ENCODE measurements at regions not wholly inside any gene's neighbourhood (a gene's known extent, or its start where the extent isn't known, plus 50 kb on each side); places are given as distances from the start of the nearest gene placed in this dataset.

DNA sequence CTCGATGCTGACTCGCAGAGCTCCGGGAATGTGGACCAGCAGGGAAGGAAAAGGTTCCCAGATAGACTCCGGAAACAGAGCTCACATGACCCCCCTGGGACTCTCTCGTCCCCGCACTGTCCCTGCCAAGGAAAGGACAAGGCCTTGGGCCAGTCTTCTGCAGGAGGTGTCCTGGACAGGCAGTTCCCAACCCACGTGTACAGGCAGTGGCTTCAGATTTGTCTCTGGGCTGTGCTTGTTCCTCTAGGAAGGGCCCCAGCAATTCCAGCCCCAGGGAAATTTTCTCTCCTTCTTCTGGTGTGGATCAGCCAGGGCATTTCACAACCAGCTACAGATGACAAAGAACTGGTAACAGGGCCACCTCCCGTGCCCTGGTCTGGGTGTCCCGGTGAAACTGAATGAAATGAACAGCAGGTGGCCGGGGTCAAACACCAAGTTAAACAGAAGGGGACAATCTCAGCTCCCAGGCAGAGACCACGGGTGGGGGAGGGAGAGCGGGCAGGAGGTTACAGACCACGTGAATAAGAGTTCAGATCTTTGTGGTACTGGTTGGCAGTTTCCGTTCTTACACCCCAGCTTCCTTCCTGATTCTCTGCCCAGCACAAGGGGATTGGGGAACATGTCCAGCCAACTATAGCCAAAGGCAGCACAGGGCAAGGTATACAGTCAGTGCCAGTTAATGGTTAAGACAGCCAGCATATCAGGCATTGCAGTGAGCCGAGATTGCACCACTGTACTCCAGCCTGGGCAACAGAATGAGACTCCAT lies 52.2 kb upstream of the CAB39 start:
- H3K9ac ChIP-seq (ENCODE audit: low read depth, low read length, poor library complexity) = no peak overlapping the region
- peak overlapping the region; percentile 56 for H2BK15ac ChIP-seq (ENCODE audit: low read length)
- no peak overlapping the region for H3K4ac ChIP-seq (ENCODE audit: low read length)
- H3K14ac ChIP-seq (ENCODE audit: low read length) = no peak overlapping the region
- H4K8ac ChIP-seq (ENCODE audit: low read depth, low read length) = no peak overlapping the region
- H2AK5ac ChIP-seq (ENCODE audit: low read depth, low read length) = peak overlapping the region; percentile 0
- H3K9me3 ChIP-seq (replicated peaks in 1 of 2; ENCODE audit: control insufficient read depth in 2 of 2, insufficient read depth in 1 of 2, low read depth in 1 of 2, low read length in 2 of 2) = no peaks in the 10 kb centered on the region
- no peak overlapping the region for H2BK120ac ChIP-seq (ENCODE audit: low read depth, low read length)
- H3K4me3 ChIP-seq (ENCODE audit: low read length in 2 of 2) = no peak overlapping the region
- no peak overlapping the region for H2BK5ac ChIP-seq (ENCODE audit: low read length)
- H3K4me1 ChIP-seq (ENCODE audit: control insufficient read depth in 2 of 2, insufficient read depth in 1 of 2, low read depth in 1 of 2, low read length in 2 of 2) = peaks cover 0 to 2% of the 10 kb centered on the region in 2 donors
- DNase-seq (ENCODE audit: low spot score) = no peak
- WGBS, 2 donors (ENCODE audit: extremely low coverage in 2 of 2, insufficient read length in 2 of 2, insufficient replicate concordance in 1 of 2) = no CpG with 5 or more reads among the region's 15 CpGs
- no peak overlapping the region for H3K4me2 ChIP-seq (ENCODE audit: insufficient read depth, low read length, poor library complexity, severe bottlenecking)
- no peak overlapping the region for H2AFZ ChIP-seq (ENCODE audit: low read length)
- H3K27ac ChIP-seq (replicated peaks; ENCODE audit: low read length) = no peak overlapping the region
- H3K27me3 ChIP-seq (ENCODE audit: control insufficient read depth in 3 of 3, insufficient read depth in 3 of 3, low read depth in 1 of 3, low read length in 3 of 3) = peaks cover 0 to 76% (median 0%) of the 10 kb centered on the region in 3 experiments
- H4K91ac ChIP-seq (ENCODE audit: low read depth, low read length, poor library complexity) = no peak overlapping the region
- no peaks in the 10 kb centered on the region for H3K79me1 ChIP-seq (ENCODE audit: low read depth, low read length)
- no peak overlapping the region for H2BK12ac ChIP-seq (ENCODE audit: low read length)
- H3K23ac ChIP-seq (ENCODE audit: low read depth, low read length, poor library complexity) = no peak overlapping the region
- peak overlapping the region; percentile 76 for H3K18ac ChIP-seq (ENCODE audit: low read length)
- no peaks in the 10 kb centered on the region for H3K36me3 ChIP-seq (replicated peaks in 1 of 2; ENCODE audit: control insufficient read depth in 2 of 2, insufficient read depth in 2 of 2, low read length in 2 of 2)

DNA sequence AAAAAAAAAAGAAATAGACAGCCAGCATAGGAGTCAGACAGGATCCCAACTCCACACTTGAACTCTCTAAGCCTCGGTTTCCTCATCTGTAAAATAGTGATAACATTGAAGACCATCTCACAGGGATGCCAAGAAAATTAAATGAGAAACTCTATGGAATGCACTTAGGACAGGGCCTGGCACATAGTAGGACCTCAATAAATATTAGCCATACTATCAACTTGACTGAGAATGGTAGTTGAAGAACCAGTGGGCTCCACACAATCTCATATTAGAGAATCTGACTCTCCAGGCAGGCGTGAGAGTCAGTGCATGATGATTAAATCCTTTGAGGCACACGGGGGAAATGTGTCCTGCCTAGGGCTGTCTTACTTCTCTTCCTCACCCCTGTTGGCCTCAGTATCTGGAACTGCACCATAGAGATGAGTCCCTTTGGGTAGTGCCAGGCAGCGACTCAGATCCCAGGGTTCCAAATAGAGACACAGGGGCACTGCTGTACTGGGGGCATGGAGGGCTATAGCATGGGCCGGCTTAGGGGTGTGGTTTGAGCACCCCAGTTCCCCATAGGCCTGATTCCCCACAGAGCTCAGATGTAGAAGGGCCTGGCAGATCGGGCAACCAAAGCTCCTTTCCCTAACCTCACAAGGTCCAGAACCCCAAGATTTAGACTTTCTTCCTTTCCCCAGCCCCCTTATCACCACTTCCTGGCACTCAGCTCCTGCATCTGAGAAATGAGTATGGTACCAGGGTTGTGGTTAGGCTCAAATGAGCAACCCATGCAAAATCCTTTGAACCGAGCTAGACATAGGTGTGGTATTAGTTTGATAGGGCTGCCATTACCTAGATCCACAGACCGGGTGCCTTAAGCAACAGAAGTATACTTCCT lies 51.3 kb upstream of the CAB39 start:
- WGBS, 2 donors (ENCODE audit: extremely low coverage in 2 of 2, insufficient read length in 2 of 2, insufficient replicate concordance in 1 of 2) = no CpG with 5 or more reads among the region's 8 CpGs
- H3K36me3 ChIP-seq (replicated peaks in 1 of 2; ENCODE audit: control insufficient read depth in 2 of 2, insufficient read depth in 2 of 2, low read length in 2 of 2) = no peaks in the 10 kb centered on the region
- H3K79me1 ChIP-seq (ENCODE audit: low read depth, low read length) = no peaks in the 10 kb centered on the region
- H3K9me3 ChIP-seq (replicated peaks in 1 of 2; ENCODE audit: control insufficient read depth in 2 of 2, insufficient read depth in 1 of 2, low read depth in 1 of 2, low read length in 2 of 2) = no peaks in the 10 kb centered on the region
- H2BK15ac ChIP-seq (ENCODE audit: low read length) = no peak overlapping the region
- no peak overlapping the region for H4K8ac ChIP-seq (ENCODE audit: low read depth, low read length)
- H2BK12ac ChIP-seq (ENCODE audit: low read length) = no peak overlapping the region
- peak overlapping the region; percentile 70 for H2AK5ac ChIP-seq (ENCODE audit: low read depth, low read length)
- no peak overlapping the region for H2AFZ ChIP-seq (ENCODE audit: low read length)
- H4K91ac ChIP-seq (ENCODE audit: low read depth, low read length, poor library complexity) = no peak overlapping the region
- H2BK5ac ChIP-seq (ENCODE audit: low read length) = no peak overlapping the region
- H3K4me1 ChIP-seq (ENCODE audit: control insufficient read depth in 2 of 2, insufficient read depth in 1 of 2, low read depth in 1 of 2, low read length in 2 of 2) = peaks cover 0 to 2% of the 10 kb centered on the region in 2 donors
- no peak overlapping the region for H3K18ac ChIP-seq (ENCODE audit: low read length)
- no peak overlapping the region for H3K14ac ChIP-seq (ENCODE audit: low read length)
- H3K27me3 ChIP-seq (ENCODE audit: control insufficient read depth in 3 of 3, insufficient read depth in 3 of 3, low read depth in 1 of 3, low read length in 3 of 3) = peaks cover 0 to 70% (median 0%) of the 10 kb centered on the region in 3 experiments
- H2BK120ac ChIP-seq (ENCODE audit: low read depth, low read length) = no peak overlapping the region
- no peak overlapping the region for H3K9ac ChIP-seq (ENCODE audit: low read depth, low read length, poor library complexity)
- H3K27ac ChIP-seq (replicated peaks; ENCODE audit: low read length) = no peak overlapping the region
- no peak overlapping the region for H3K23ac ChIP-seq (ENCODE audit: low read depth, low read length, poor library complexity)
- H3K4ac ChIP-seq (ENCODE audit: low read length) = no peak overlapping the region
- no peak for DNase-seq (ENCODE audit: low spot score)
- H3K4me3 ChIP-seq (ENCODE audit: low read length in 2 of 2) = no peak overlapping the region
- no peak overlapping the region for H3K4me2 ChIP-seq (ENCODE audit: insufficient read depth, low read length, poor library complexity, severe bottlenecking)

Measured in neuronal stem cell (in vitro differentiated cells).